Keratinocyte (primary cell): ENCODE measurements at regions not wholly inside any gene's neighbourhood (a gene's known extent, or its start where the extent isn't known, plus 50 kb on each side); places are given as distances from the start of the nearest gene placed in this dataset.

ENCODE experiments used
- EZH2 ChIP-seq: IDR thresholded peaks from one replicate; pipeline ENCODE4 v1.6.1; 2012; ENCODE audit warnings: inconsistent platforms, mild to moderate bottlenecking, low read length, moderate library complexity
- TF ChIP-seq, protein P1 (sequence below), 3 experiments: IDR thresholded peaks in 1 of 3; conservative IDR thresholded peaks in 1 of 3; optimal IDR thresholded peaks in 1 of 3; 2 replicates in 2 of 3; 3 replicates in 1 of 3; pipeline versions ENCODE3 to v1.5.1; 2011; ENCODE audit warnings: low read length in 3 of 3, mild to moderate bottlenecking in 3 of 3, moderate library complexity in 2 of 3, control low read depth in 1 of 3, inconsistent platforms in 1 of 3; ENCODE audit not compliant: insufficient read depth in 2 of 3; ENCODE audit errors: extremely low read depth in 1 of 3

DNA sequence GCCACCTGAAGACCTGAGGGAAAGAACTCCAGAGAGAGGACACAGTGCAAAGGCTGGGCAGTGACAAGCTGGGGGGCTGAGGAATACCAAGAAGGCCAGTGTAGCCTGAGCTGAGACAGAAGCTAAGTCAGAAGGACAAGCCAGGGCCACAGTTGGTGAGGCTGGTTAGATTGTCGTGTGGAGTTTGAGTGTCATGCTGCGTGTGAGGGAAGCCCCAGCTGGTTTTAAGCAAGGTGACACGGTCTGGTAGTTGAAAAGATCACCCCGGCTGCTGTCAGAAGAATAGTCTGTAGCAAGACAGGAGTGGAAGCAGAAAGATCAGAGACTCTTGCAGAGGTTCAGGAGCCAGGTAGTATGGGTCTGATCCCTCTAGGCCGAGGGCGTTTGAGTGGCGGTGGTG lies 50.6 kb upstream of the RMDN2 start:
- TF ChIP-seq, protein P1, sequence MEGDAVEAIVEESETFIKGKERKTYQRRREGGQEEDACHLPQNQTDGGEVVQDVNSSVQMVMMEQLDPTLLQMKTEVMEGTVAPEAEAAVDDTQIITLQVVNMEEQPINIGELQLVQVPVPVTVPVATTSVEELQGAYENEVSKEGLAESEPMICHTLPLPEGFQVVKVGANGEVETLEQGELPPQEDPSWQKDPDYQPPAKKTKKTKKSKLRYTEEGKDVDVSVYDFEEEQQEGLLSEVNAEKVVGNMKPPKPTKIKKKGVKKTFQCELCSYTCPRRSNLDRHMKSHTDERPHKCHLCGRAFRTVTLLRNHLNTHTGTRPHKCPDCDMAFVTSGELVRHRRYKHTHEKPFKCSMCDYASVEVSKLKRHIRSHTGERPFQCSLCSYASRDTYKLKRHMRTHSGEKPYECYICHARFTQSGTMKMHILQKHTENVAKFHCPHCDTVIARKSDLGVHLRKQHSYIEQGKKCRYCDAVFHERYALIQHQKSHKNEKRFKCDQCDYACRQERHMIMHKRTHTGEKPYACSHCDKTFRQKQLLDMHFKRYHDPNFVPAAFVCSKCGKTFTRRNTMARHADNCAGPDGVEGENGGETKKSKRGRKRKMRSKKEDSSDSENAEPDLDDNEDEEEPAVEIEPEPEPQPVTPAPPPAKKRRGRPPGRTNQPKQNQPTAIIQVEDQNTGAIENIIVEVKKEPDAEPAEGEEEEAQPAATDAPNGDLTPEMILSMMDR (optimal IDR thresholded peaks at IDR 0.05 in 1 of 3, IDR thresholded peaks at IDR 0.05 in 1 of 3, conservative IDR thresholded peaks at IDR 0.05 in 1 of 3; ENCODE audit: extremely low read depth in 1 of 3, insufficient read depth in 2 of 3, low read length in 3 of 3): no peak
- no peak for TF ChIP-seq EZH2
